ENCODE measurements at regions not wholly inside any gene's neighbourhood (a gene's known extent, or its start where the extent isn't known, plus 50 kb on each side); places are given as distances from the start of the nearest gene placed in this dataset.

DNA sequence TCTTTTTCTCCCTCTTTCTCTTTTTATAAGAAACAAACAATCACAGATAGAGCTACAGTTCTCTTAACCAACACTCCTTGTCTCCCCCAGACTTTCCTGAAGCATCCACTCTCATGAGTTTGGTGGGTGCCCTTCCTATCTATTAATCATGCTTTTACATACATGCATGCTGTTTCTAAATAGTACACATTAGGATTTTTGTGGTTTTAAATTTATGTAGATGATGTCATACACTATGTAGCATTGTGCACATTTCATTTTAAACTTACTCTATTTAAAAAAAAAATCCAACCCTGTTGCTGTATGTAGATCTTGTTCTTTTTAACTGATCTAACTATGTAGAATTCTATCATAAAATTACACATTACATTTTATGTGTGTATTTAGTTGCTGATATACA, 104.3 kb upstream of the MRPS22 start:
- TF ChIP-seq, protein P1, sequence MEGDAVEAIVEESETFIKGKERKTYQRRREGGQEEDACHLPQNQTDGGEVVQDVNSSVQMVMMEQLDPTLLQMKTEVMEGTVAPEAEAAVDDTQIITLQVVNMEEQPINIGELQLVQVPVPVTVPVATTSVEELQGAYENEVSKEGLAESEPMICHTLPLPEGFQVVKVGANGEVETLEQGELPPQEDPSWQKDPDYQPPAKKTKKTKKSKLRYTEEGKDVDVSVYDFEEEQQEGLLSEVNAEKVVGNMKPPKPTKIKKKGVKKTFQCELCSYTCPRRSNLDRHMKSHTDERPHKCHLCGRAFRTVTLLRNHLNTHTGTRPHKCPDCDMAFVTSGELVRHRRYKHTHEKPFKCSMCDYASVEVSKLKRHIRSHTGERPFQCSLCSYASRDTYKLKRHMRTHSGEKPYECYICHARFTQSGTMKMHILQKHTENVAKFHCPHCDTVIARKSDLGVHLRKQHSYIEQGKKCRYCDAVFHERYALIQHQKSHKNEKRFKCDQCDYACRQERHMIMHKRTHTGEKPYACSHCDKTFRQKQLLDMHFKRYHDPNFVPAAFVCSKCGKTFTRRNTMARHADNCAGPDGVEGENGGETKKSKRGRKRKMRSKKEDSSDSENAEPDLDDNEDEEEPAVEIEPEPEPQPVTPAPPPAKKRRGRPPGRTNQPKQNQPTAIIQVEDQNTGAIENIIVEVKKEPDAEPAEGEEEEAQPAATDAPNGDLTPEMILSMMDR (IDR thresholded peaks at IDR 0.05), result no peak
- TF ChIP-seq EZH2 (IDR thresholded peaks at IDR 0.05), result no peak

Measured in neural progenitor cell (in vitro differentiated cells).